GM23338 (cell line): ENCODE measurements at regions not wholly inside any gene's neighbourhood (a gene's known extent, or its start where the extent isn't known, plus 50 kb on each side); places are given as distances from the start of the nearest gene placed in this dataset.

Experiments used
- CREB1 ChIP-seq: fragments of 250-450 bp; sonication (Bioruptor Pico); IDR thresholded peaks from 2 replicates; pipeline ENCODE4 v1.5.0; 2020; ENCODE audit warnings: low read depth, mild to moderate bottlenecking, moderate library complexity
- EZH2 ChIP-seq: fragments of 200-600 bp; sonication (generic); IDR thresholded peaks from one replicate; pipeline ENCODE4 v1.8.0; 2017; ENCODE audit warnings: antibody characterized with exemption, mild to moderate bottlenecking, low read depth; ENCODE audit not compliant: unreplicated experiment
- EZH2phosphoT487 ChIP-seq: fragments of 200-600 bp; sonication (generic); IDR thresholded peaks from one replicate; pipeline ENCODE4 v1.8.1; 2018; ENCODE audit warnings: antibody characterized with exemption; ENCODE audit not compliant: unreplicated experiment
- POLR2AphosphoS5 ChIP-seq: IDR thresholded peaks from 2 replicates; pipeline ENCODE4 v1.6.1; 2016; ENCODE audit warnings: antibody characterized with exemption, low read depth
- TF ChIP-seq, protein P1 (sequence below), 2 experiments: fragments of 200-600 bp in 1 of 2; sonication (generic) in 1 of 2; conservative IDR thresholded peaks; 2 replicates each; pipeline versions ENCODE4 v1.5.1 to v1.6.1; 2016 to 2017; ENCODE audit warnings: antibody characterized with exemption in 2 of 2, low read depth in 2 of 2, mild to moderate bottlenecking in 2 of 2, moderate library complexity in 1 of 2
- TF ChIP-seq, protein P2 (sequence below): IDR thresholded peaks from one replicate; pipeline ENCODE4 v1.6.1; 2018; ENCODE audit warnings: antibody characterized with exemption; ENCODE audit not compliant: unreplicated experiment
- TF ChIP-seq, protein P3 (sequence below): IDR thresholded peaks from 2 replicates; pipeline ENCODE4 v1.6.1; 2016; ENCODE audit warnings: antibody characterized with exemption
- TF ChIP-seq, protein P4 (sequence below): fragments of 250-450 bp; sonication (Bioruptor Pico); IDR thresholded peaks from 2 replicates; pipeline ENCODE4 v1.5.0; 2020; ENCODE audit warnings: mild to moderate bottlenecking, moderate library complexity

DNA sequence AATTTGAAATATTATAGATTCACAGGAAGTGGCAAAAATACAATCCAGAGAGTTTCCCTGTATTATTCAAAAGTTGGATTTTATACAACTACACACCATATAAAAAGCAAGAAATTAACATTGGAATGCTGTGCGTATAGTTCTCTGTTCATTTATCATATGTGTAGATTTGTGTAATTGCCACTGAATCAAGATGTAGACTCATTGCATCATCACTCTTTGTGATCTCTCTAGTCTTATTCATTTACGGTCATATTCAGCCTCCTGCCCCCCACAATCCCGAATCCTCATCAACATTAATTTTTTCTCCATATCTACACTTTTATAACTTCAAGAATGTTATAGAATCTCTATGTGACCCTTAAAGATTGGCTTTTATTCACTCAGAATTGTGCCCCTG is 390.6 kb upstream of the B3GAT1 start:
- TF ChIP-seq EZH2, result no peak
- TF ChIP-seq, protein P1, sequence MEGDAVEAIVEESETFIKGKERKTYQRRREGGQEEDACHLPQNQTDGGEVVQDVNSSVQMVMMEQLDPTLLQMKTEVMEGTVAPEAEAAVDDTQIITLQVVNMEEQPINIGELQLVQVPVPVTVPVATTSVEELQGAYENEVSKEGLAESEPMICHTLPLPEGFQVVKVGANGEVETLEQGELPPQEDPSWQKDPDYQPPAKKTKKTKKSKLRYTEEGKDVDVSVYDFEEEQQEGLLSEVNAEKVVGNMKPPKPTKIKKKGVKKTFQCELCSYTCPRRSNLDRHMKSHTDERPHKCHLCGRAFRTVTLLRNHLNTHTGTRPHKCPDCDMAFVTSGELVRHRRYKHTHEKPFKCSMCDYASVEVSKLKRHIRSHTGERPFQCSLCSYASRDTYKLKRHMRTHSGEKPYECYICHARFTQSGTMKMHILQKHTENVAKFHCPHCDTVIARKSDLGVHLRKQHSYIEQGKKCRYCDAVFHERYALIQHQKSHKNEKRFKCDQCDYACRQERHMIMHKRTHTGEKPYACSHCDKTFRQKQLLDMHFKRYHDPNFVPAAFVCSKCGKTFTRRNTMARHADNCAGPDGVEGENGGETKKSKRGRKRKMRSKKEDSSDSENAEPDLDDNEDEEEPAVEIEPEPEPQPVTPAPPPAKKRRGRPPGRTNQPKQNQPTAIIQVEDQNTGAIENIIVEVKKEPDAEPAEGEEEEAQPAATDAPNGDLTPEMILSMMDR (conservative IDR thresholded peaks at IDR 0.05; ENCODE audit: low read depth in 2 of 2), result no peak
- TF ChIP-seq POLR2AphosphoS5, result no peak
- TF ChIP-seq, protein P2, sequence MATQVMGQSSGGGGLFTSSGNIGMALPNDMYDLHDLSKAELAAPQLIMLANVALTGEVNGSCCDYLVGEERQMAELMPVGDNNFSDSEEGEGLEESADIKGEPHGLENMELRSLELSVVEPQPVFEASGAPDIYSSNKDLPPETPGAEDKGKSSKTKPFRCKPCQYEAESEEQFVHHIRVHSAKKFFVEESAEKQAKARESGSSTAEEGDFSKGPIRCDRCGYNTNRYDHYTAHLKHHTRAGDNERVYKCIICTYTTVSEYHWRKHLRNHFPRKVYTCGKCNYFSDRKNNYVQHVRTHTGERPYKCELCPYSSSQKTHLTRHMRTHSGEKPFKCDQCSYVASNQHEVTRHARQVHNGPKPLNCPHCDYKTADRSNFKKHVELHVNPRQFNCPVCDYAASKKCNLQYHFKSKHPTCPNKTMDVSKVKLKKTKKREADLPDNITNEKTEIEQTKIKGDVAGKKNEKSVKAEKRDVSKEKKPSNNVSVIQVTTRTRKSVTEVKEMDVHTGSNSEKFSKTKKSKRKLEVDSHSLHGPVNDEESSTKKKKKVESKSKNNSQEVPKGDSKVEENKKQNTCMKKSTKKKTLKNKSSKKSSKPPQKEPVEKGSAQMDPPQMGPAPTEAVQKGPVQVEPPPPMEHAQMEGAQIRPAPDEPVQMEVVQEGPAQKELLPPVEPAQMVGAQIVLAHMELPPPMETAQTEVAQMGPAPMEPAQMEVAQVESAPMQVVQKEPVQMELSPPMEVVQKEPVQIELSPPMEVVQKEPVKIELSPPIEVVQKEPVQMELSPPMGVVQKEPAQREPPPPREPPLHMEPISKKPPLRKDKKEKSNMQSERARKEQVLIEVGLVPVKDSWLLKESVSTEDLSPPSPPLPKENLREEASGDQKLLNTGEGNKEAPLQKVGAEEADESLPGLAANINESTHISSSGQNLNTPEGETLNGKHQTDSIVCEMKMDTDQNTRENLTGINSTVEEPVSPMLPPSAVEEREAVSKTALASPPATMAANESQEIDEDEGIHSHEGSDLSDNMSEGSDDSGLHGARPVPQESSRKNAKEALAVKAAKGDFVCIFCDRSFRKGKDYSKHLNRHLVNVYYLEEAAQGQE, result no peak
- TF ChIP-seq EZH2phosphoT487, result no peak
- TF ChIP-seq, protein P3, sequence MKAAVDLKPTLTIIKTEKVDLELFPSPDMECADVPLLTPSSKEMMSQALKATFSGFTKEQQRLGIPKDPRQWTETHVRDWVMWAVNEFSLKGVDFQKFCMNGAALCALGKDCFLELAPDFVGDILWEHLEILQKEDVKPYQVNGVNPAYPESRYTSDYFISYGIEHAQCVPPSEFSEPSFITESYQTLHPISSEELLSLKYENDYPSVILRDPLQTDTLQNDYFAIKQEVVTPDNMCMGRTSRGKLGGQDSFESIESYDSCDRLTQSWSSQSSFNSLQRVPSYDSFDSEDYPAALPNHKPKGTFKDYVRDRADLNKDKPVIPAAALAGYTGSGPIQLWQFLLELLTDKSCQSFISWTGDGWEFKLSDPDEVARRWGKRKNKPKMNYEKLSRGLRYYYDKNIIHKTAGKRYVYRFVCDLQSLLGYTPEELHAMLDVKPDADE, result no peak
- TF ChIP-seq, protein P4, sequence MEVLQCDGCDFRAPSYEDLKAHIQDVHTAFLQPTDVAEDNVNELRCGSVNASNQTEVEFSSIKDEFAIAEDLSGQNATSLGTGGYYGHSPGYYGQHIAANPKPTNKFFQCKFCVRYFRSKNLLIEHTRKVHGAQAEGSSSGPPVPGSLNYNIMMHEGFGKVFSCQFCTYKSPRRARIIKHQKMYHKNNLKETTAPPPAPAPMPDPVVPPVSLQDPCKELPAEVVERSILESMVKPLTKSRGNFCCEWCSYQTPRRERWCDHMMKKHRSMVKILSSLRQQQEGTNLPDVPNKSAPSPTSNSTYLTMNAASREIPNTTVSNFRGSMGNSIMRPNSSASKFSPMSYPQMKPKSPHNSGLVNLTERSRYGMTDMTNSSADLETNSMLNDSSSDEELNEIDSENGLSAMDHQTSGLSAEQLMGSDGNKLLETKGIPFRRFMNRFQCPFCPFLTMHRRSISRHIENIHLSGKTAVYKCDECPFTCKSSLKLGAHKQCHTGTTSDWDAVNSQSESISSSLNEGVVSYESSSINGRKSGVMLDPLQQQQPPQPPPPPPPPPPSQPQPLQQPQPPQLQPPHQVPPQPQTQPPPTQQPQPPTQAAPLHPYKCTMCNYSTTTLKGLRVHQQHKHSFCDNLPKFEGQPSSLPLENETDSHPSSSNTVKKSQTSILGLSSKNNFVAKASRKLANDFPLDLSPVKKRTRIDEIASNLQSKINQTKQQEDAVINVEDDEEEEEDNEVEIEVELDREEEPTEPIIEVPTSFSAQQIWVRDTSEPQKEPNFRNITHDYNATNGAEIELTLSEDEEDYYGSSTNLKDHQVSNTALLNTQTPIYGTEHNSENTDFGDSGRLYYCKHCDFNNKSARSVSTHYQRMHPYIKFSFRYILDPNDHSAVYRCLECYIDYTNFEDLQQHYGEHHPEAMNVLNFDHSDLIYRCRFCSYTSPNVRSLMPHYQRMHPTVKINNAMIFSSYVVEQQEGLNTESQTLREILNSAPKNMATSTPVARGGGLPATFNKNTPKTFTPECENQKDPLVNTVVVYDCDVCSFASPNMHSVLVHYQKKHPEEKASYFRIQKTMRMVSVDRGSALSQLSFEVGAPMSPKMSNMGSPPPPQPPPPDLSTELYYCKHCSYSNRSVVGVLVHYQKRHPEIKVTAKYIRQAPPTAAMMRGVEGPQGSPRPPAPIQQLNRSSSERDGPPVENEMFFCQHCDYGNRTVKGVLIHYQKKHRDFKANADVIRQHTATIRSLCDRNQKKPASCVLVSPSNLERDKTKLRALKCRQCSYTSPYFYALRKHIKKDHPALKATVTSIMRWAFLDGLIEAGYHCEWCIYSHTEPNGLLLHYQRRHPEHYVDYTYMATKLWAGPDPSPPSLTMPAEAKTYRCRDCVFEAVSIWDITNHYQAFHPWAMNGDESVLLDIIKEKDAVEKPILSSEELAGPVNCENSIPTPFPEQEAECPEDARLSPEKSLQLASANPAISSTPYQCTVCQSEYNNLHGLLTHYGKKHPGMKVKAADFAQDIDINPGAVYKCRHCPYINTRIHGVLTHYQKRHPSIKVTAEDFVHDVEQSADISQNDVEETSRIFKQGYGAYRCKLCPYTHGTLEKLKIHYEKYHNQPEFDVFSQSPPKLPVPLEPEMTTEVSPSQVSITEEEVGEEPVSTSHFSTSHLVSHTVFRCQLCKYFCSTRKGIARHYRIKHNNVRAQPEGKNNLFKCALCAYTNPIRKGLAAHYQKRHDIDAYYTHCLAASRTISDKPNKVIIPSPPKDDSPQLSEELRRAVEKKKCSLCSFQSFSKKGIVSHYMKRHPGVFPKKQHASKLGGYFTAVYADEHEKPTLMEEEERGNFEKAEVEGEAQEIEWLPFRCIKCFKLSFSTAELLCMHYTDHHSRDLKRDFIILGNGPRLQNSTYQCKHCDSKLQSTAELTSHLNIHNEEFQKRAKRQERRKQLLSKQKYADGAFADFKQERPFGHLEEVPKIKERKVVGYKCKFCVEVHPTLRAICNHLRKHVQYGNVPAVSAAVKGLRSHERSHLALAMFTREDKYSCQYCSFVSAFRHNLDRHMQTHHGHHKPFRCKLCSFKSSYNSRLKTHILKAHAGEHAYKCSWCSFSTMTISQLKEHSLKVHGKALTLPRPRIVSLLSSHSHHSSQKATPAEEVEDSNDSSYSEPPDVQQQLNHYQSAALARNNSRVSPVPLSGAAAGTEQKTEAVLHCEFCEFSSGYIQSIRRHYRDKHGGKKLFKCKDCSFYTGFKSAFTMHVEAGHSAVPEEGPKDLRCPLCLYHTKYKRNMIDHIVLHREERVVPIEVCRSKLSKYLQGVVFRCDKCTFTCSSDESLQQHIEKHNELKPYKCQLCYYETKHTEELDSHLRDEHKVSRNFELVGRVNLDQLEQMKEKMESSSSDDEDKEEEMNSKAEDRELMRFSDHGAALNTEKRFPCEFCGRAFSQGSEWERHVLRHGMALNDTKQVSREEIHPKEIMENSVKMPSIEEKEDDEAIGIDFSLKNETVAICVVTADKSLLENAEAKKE (CRISPR knock-in tag), result no peak
- TF ChIP-seq CREB1, result no peak
